DOHH2 (cell line): ENCODE measurements at regions not wholly inside any gene's neighbourhood (a gene's known extent, or its start where the extent isn't known, plus 50 kb on each side); places are given as distances from the start of the nearest gene placed in this dataset.
"Not testable (repeated sequence)": the region's sequence is repeated elsewhere in the genome, so short reads cannot be mapped to it uniquely, and the experiment has no call there.

Experiments used
- H3F3A ChIP-seq: fragments of 200-600 bp; sonication (generic), shearing (Covaris generic); 2 replicates; pipeline ENCODE4 v1.6.0; 2016; ENCODE audit warnings: antibody characterized with exemption, mild to moderate bottlenecking; ENCODE audit not compliant: control insufficient read depth, insufficient read depth
- H3K27ac ChIP-seq: fragments of 200-600 bp; sonication (generic); 2 replicates; pipeline ENCODE4 v1.5.1; 2014; ENCODE audit warnings: low read depth, mild to moderate bottlenecking, low read length, moderate library complexity
- H3K27me3 ChIP-seq: fragments of 200-600 bp; sonication (generic); 2 replicates; pipeline ENCODE4 v1.6.1; 2014; ENCODE audit warnings: mild to moderate bottlenecking, low read length, mixed read lengths; ENCODE audit not compliant: control insufficient read depth
- H3K36me3 ChIP-seq: fragments of 200-600 bp; sonication (generic); 2 replicates; pipeline ENCODE4 v1.6.1; 2014; ENCODE audit warnings: mild to moderate bottlenecking, low read length, moderate library complexity, mixed read lengths; ENCODE audit not compliant: control insufficient read depth
- H3K4me1 ChIP-seq: fragments of 200-600 bp; sonication (generic); 2 replicates; pipeline ENCODE4 v1.6.1; 2014; ENCODE audit warnings: mild to moderate bottlenecking, low read length, mixed read lengths; ENCODE audit not compliant: control insufficient read depth
- H3K4me2 ChIP-seq: fragments of 200-600 bp; sonication (generic); 2 replicates; pipeline ENCODE4 v1.6.0; 2014; ENCODE audit warnings: mild to moderate bottlenecking, low read length, moderate library complexity
- H3K4me3 ChIP-seq: fragments of 200-600 bp; sonication (generic); 2 replicates; pipeline ENCODE4 v1.5.1; 2014; ENCODE audit warnings: mild to moderate bottlenecking, low read length, mixed read lengths
- H3K79me2 ChIP-seq: fragments of 200-600 bp; sonication (generic); 2 replicates; pipeline ENCODE4 v1.6.1; 2014; ENCODE audit warnings: mild to moderate bottlenecking, low read length, mixed read lengths; ENCODE audit not compliant: control insufficient read depth
- H3K9me2 ChIP-seq: fragments of 200-600 bp; sonication (generic); replicated peaks from 2 replicates; pipeline ENCODE4 v1.6.1; 2014; ENCODE audit warnings: mild to moderate bottlenecking, low read length, mixed read lengths; ENCODE audit not compliant: control insufficient read depth
- H3K9me3 ChIP-seq: fragments of 200-600 bp; sonication (generic); 2 replicates; pipeline ENCODE4 v1.6.1; 2014; ENCODE audit warnings: antibody characterized with exemption, low read length, mixed read lengths; ENCODE audit not compliant: control insufficient read depth, insufficient read depth
- H4K20me1 ChIP-seq: fragments of 200-600 bp; sonication (generic); 2 replicates; pipeline ENCODE4 v1.6.0; 2014; ENCODE audit warnings: low read depth, mild to moderate bottlenecking, antibody characterized with exemption, low read length, moderate library complexity; ENCODE audit not compliant: control insufficient read depth, insufficient read depth
- EZH2phosphoT487 ChIP-seq: fragments of 200-600 bp; sonication (generic); IDR thresholded peaks from 2 replicates; pipeline ENCODE4 v1.6.1; 2017; ENCODE audit warnings: borderline replicate concordance, mild to moderate bottlenecking, antibody characterized with exemption, low read length, moderate library complexity, mixed read lengths
- TF ChIP-seq, protein P1 (sequence below): fragments of 200-600 bp; sonication (generic); IDR thresholded peaks from one replicate; pipeline ENCODE4 v1.5.1; 2014; ENCODE audit warnings: antibody characterized with exemption, mild to moderate bottlenecking, low read depth, low read length; ENCODE audit not compliant: poor library complexity, severe bottlenecking

- H3K4me1 ChIP-seq = no peaks in the 10 kb centered on the region
- no peaks in the 10 kb centered on the region for H3K9me3 ChIP-seq
- no peak overlapping the region for H3K27ac ChIP-seq
- H3K27me3 ChIP-seq = no peaks in the 10 kb centered on the region
- TF ChIP-seq, protein P1, sequence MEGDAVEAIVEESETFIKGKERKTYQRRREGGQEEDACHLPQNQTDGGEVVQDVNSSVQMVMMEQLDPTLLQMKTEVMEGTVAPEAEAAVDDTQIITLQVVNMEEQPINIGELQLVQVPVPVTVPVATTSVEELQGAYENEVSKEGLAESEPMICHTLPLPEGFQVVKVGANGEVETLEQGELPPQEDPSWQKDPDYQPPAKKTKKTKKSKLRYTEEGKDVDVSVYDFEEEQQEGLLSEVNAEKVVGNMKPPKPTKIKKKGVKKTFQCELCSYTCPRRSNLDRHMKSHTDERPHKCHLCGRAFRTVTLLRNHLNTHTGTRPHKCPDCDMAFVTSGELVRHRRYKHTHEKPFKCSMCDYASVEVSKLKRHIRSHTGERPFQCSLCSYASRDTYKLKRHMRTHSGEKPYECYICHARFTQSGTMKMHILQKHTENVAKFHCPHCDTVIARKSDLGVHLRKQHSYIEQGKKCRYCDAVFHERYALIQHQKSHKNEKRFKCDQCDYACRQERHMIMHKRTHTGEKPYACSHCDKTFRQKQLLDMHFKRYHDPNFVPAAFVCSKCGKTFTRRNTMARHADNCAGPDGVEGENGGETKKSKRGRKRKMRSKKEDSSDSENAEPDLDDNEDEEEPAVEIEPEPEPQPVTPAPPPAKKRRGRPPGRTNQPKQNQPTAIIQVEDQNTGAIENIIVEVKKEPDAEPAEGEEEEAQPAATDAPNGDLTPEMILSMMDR = no peak
- no peak for TF ChIP-seq EZH2phosphoT487
- H3K79me2 ChIP-seq = no peaks in the 10 kb centered on the region
- no peaks in the 10 kb centered on the region for H3F3A ChIP-seq
- no peaks in the 10 kb centered on the region for H3K36me3 ChIP-seq
- no peak overlapping the region for H3K4me3 ChIP-seq
- no peaks in the 10 kb centered on the region for H3K9me2 ChIP-seq
- no peak overlapping the region for H3K4me2 ChIP-seq
- H4K20me1 ChIP-seq = no peaks in the 10 kb centered on the region
Observed at GRCh38 chr18:1542230-1542774, 637.6 kb downstream of the ADCYAP1 start.

DNA sequence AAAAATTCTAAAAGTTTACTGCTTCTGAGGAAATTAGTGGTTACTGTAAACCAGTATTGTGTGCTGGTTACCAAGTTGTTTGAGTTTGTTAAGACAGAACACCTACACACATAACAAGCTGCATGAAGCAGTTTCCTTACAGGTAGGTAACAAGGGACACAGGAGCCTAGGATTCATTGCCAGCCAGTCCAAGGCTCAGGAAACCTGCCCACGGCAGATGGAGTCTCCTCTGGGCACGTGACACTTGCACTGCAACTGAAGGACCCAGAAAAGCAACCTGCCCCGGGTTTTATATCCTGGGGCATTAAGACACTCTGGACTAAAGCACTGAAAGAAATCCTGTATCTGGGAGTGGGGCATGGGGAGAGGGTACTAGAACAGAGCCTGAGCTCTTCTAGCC is 639.3 kb downstream of the ADCYAP1 start:
- Histone ChIP-seq H3K27me3 (no peaks in the 10 kb centered on the region), H3K27ac (no peak overlapping the region), H3F3A (no peaks in the 10 kb centered on the region), H3K9me2 (no peaks in the 10 kb centered on the region), H3K79me2 (no peaks in the 10 kb centered on the region), H3K36me3 (no peaks in the 10 kb centered on the region), H3K4me1 (no peaks in the 10 kb centered on the region), H3K9me3 (peaks cover 3% of the 10 kb centered on the region; the same call in 1 of the 2 replicates), H3K4me2 (no peak overlapping the region), H4K20me1 (no peaks in the 10 kb centered on the region), H3K4me3 (no peak overlapping the region)
- TF ChIP-seq, protein P1 = no peak
- TF ChIP-seq EZH2phosphoT487 = no peak

- not testable (repeated sequence) for H3K9me3 ChIP-seq, H3K36me3 ChIP-seq, H3K4me3 ChIP-seq, H4K20me1 ChIP-seq, H3K79me2 ChIP-seq, H3K4me1 ChIP-seq, H3K27ac ChIP-seq, H3K9me2 ChIP-seq, H3K4me2 ChIP-seq, H3K27me3 ChIP-seq, H3F3A ChIP-seq
Observed at GRCh38 chr18:1557711-1558110, 653.0 kb downstream of the ADCYAP1 start.

DNA sequence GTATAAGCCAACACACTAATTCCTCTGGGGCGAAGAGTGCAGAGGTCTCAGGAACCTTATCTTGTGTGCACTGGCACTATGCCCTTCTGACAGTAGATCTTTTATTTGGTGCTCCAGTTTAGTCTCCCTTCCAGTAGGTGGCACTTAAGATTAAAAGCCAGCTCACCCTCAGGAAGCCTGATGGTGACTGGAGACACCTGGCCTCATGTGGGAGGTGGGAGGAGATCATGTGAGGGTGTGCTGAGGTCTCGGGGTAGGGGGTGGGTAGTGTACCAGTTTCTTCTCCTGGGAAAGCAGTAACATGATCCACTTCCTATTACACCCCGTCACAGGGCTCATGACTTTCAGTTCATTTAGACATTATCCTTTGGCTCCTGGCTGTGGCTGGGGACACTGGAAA is 654.9 kb downstream of the ADCYAP1 start:
- Histone ChIP-seq H3K79me2 (no peaks in the 10 kb centered on the region), H3K4me1 (no peaks in the 10 kb centered on the region), H4K20me1 (no peaks in the 10 kb centered on the region), H3K9me2 (no peaks in the 10 kb centered on the region), H3K27me3 (no peaks in the 10 kb centered on the region), H3K4me3 (no peak overlapping the region), H3K4me2 (no peak overlapping the region), H3K27ac (no peak overlapping the region), H3K36me3 (no peaks in the 10 kb centered on the region), H3F3A (no peaks in the 10 kb centered on the region), H3K9me3 (no peaks in the 10 kb centered on the region)
- TF ChIP-seq EZH2phosphoT487 = no peak
- TF ChIP-seq, protein P1 = no peak
